SJSA1 (cell line): ENCODE measurements at regions not wholly inside any gene's neighbourhood (a gene's known extent, or its start where the extent isn't known, plus 50 kb on each side); places are given as distances from the start of the nearest gene placed in this dataset.

ENCODE experiments used
- DNase-seq, 2 experiments: peaks; one replicate each; pipeline ENCODE4 v3.0.0-alpha.2; 2015 to 2020; ENCODE audit warnings: low spot score in 2 of 2, low read depth in 1 of 2
- H3K27ac ChIP-seq: fragments of 250-450 bp; sonication (Bioruptor Pico); 2 replicates; pipeline ENCODE4 v1.5.1; 2020; ENCODE audit warnings: mild to moderate bottlenecking, moderate library complexity
- H3K27me3 ChIP-seq: fragments of 250-450 bp; sonication (Bioruptor Pico); replicated peaks from 2 replicates; pipeline ENCODE4 v1.5.1; 2020; ENCODE audit warnings: mild to moderate bottlenecking, moderate library complexity
- H3K36me3 ChIP-seq: fragments of 250-450 bp; sonication (Bioruptor Pico); 2 replicates; pipeline ENCODE4 v1.5.1; 2020; ENCODE audit warnings: mild to moderate bottlenecking
- H3K4me1 ChIP-seq: fragments of 250-450 bp; sonication (Bioruptor Pico); replicated peaks from 2 replicates; pipeline ENCODE4 v1.6.1; 2021; ENCODE audit warnings: mild to moderate bottlenecking
- H3K4me3 ChIP-seq: fragments of 250-450 bp; sonication (Bioruptor Pico); 2 replicates; pipeline ENCODE4 v1.5.1; 2020; ENCODE audit warnings: mild to moderate bottlenecking
- H3K9me3 ChIP-seq: fragments of 250-450 bp; sonication (Bioruptor Pico); replicated peaks from 2 replicates; pipeline ENCODE4 v1.5.1; 2020; ENCODE audit warnings: mild to moderate bottlenecking

GRCh38 chr21:35329940-35330660 is 281.0 kb upstream of the RUNX1 start:
- no peak overlapping the region for H3K27ac ChIP-seq
- no peaks in the 10 kb centered on the region for H3K9me3 ChIP-seq
- H3K4me3 ChIP-seq: no peak overlapping the region
- no peaks in the 10 kb centered on the region for H3K27me3 ChIP-seq
- H3K36me3 ChIP-seq: no peaks in the 10 kb centered on the region
- H3K4me1 ChIP-seq: peaks cover 12% of the 10 kb centered on the region
- no peak for DNase-seq

- Histone ChIP-seq H3K4me1 (peaks cover 20% of the 10 kb centered on the region), H3K9me3 (no peaks in the 10 kb centered on the region), H3K36me3 (no peaks in the 10 kb centered on the region), H3K27me3 (no peaks in the 10 kb centered on the region), H3K4me3 (no peak overlapping the region), H3K27ac (no peak overlapping the region)
- DNase-seq: no peak
Observed at GRCh38 chr21:35328856-35329455, 279.9 kb upstream of the RUNX1 start.

GRCh38 chr21:35326677-35327076 is 277.6 kb upstream of the RUNX1 start:
- Histone ChIP-seq H3K36me3 (no peaks in the 10 kb centered on the region), H3K4me1 (peaks cover 30% of the 10 kb centered on the region), H3K27ac (no peak overlapping the region), H3K9me3 (no peaks in the 10 kb centered on the region), H3K4me3 (no peak overlapping the region), H3K27me3 (no peaks in the 10 kb centered on the region)
- no peak for DNase-seq

DNA sequence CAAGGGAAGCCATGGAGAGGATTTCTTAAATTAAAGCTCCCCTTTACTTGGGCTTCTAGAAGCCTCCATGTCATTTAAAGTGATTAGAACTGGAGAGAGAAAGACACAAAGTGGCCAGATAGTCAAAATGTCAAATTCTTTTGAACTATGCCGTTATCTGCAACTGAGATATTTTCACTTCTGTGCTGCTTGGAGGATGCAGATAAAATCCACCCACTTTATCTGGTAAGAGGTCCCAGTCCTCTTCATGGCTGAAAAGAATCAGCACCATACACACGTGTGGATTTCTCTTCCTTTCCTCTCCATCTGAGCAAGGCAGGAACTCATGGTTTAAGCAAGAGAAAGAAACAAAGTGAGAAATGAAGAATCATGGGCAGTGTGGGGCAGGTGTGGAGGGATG is 276.9 kb upstream of the RUNX1 start:
- Histone ChIP-seq H3K4me3 (no peak overlapping the region), H3K9me3 (no peaks in the 10 kb centered on the region), H3K27ac (peak overlapping the region; percentile 89), H3K4me1 (peaks cover 30% of the 10 kb centered on the region), H3K36me3 (no peaks in the 10 kb centered on the region), H3K27me3 (no peaks in the 10 kb centered on the region)
- DNase-seq: peak in 1 of 2 experiments; percentile 3

- Histone ChIP-seq H3K9me3 (no peaks in the 10 kb centered on the region), H3K27ac (peak overlapping the region; percentile 89), H3K36me3 (no peaks in the 10 kb centered on the region), H3K27me3 (no peaks in the 10 kb centered on the region), H3K4me3 (no peak overlapping the region), H3K4me1 (peaks cover 30% of the 10 kb centered on the region)
- peak; percentile 90 to 97 for DNase-seq
Observed at GRCh38 chr21:35324372-35325220, 275.5 kb upstream of the RUNX1 start.

DNA sequence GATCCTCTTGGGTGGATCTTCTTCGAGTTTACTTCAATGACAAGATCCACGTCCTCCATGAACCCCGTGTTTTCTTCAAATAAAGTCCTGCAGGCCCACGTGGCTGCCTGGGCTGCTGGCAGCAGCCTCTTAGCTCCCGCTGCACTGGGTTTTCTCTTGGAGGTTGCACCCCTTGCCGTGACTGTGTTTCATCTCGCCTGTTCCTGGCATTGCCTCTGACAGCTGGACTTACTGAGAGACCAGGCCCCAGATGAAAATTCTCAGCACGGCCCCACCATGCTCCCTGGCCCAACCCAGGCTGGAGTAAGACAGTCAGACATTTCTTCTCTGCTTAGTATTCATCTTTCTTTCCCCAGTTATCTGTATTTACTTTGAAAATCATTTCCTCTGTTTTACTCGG is 274.8 kb upstream of the RUNX1 start:
- peak overlapping the region; percentile 89 for H3K27ac ChIP-seq
- no peaks in the 10 kb centered on the region for H3K27me3 ChIP-seq
- H3K9me3 ChIP-seq: no peaks in the 10 kb centered on the region
- H3K36me3 ChIP-seq: no peaks in the 10 kb centered on the region
- DNase-seq: no peak
- no peak overlapping the region for H3K4me3 ChIP-seq
- peaks cover 30% of the 10 kb centered on the region for H3K4me1 ChIP-seq

DNA sequence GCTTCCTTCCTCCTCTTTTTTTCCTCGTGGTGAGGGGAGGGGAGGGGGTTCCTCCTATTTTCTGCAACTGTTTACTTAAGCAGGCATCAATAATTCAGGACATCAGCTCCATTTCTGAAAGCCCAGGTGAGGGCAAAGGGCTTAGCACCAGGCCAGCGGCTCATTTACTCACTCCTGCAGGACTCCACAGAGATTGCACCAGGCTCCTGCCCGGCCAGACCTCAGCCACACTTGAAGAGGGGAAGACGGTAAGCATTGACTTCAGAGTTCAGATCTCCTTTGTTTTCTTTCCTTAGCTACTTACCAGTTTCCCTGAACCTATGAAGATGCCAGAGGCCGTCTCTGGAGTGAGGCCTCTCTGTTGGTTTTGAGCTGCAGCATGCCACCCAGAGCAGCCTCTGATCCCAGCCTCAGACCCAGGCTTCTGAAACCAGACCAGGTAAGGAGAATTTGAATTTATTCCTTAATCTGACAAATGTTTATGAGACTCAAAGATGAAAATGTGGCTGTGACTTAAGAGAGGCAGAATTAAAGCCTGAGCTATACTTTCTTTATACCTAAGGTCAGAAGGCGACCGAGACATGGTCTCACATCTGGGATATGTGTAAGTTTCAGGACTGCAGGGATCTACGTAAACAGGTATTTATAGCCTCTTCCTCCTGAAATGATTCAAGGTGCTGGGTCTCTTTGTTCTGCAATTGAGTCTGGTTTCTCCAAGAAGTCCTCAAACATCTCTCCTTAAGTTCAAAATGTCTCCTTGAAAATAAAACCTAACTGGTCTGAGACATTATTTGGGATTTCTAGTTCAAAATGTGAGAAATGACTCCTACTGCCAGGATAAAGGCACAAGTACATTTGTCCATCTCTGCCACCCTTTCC is 272.5 kb upstream of the RUNX1 start:
- peaks cover 30% of the 10 kb centered on the region for H3K4me1 ChIP-seq

GRCh38 chr21:35319684-35320283 is 270.7 kb upstream of the RUNX1 start:
- H3K4me3 ChIP-seq: no peak overlapping the region
- no peak for DNase-seq

More for the DNA sequence above, 272.5 kb upstream of the RUNX1 start:
- no peak for DNase-seq
- no peak overlapping the region for H3K27ac ChIP-seq
- no peaks in the 10 kb centered on the region for H3K36me3 ChIP-seq
- no peaks in the 10 kb centered on the region for H3K9me3 ChIP-seq
- H3K4me3 ChIP-seq: no peak overlapping the region
- no peaks in the 10 kb centered on the region for H3K27me3 ChIP-seq

GRCh38 chr21:35316933-35317332 is 267.8 kb upstream of the RUNX1 start:
- Histone ChIP-seq H3K4me3 (no peak overlapping the region), H3K9me3 (no peaks in the 10 kb centered on the region), H3K4me1 (no peaks in the 10 kb centered on the region), H3K27ac (no peak overlapping the region), H3K36me3 (no peaks in the 10 kb centered on the region), H3K27me3 (no peaks in the 10 kb centered on the region)
- no peak for DNase-seq

More at GRCh38 chr21:35319684-35320283, 270.7 kb upstream of the RUNX1 start:
- H3K4me1 ChIP-seq: peaks cover 18% of the 10 kb centered on the region
- no peak overlapping the region for H3K27ac ChIP-seq
- no peaks in the 10 kb centered on the region for H3K27me3 ChIP-seq
- H3K9me3 ChIP-seq: no peaks in the 10 kb centered on the region
- no peaks in the 10 kb centered on the region for H3K36me3 ChIP-seq

DNA sequence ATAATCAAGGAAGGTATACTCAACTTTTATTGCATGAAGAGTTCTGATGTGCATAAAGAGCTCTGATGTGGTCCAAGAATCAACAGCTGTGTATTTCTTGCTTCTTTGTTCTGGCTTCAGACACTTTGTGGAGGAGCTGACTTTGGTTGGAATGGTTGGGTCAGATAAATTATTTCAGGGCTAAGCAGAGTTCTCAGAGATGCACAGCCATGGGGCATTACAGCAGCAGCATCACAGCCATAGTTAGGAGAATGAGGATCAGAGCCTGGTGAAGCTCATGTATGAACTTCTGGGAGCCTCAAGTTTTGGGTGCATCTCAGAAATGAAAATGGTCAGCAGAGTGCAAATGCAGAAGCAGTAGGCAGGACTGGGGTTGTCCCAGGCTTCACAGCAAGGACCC is 267.4 kb upstream of the RUNX1 start:
- H3K27ac ChIP-seq: no peak overlapping the region
- no peak for DNase-seq
- H3K9me3 ChIP-seq: no peaks in the 10 kb centered on the region
- H3K36me3 ChIP-seq: no peaks in the 10 kb centered on the region
- no peaks in the 10 kb centered on the region for H3K4me1 ChIP-seq
- no peak overlapping the region for H3K4me3 ChIP-seq
- H3K27me3 ChIP-seq: no peaks in the 10 kb centered on the region

- H3K27me3 ChIP-seq: no peaks in the 10 kb centered on the region
- H3K9me3 ChIP-seq: no peaks in the 10 kb centered on the region
- H3K36me3 ChIP-seq: no peaks in the 10 kb centered on the region
- no peak overlapping the region for H3K4me3 ChIP-seq
- no peak overlapping the region for H3K27ac ChIP-seq
- no peak for DNase-seq
- no peaks in the 10 kb centered on the region for H3K4me1 ChIP-seq
Observed at GRCh38 chr21:35314857-35315582, 265.9 kb upstream of the RUNX1 start.

DNA sequence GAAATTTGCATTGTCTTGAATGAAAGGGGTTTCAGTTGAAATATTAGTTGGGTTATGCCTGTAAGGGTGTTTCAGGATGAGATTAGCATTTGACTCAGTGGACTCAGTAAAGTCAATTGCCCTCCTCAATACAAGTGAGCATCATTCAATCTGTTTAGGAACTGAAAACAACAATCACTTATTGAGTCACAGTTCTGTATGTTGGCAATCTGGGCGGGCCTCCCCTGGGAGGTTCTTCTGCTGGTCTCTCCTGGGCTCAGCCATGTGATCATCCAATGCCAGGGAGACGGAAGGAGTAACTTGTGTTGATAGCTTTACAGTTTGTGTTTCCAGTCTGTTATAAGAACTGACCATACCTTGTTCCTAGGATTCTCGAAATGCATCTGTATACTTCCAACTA is 262.9 kb upstream of the RUNX1 start:
- DNase-seq: no peak
- Histone ChIP-seq H3K36me3 (no peaks in the 10 kb centered on the region), H3K27me3 (no peaks in the 10 kb centered on the region), H3K9me3 (no peaks in the 10 kb centered on the region), H3K27ac (no peak overlapping the region), H3K4me1 (no peaks in the 10 kb centered on the region), H3K4me3 (no peak overlapping the region)
